Erythroblast (primary cell): ENCODE measurements at regions not wholly inside any gene's neighbourhood (a gene's known extent, or its start where the extent isn't known, plus 50 kb on each side); places are given as distances from the start of the nearest gene placed in this dataset.

Source experiments
- DNase-seq, 2 experiments: peaks; one replicate each; lab custom pipeline; 2025; lab: John Stamatoyannopoulos, UW
- GATA1 ChIP-seq: IDR thresholded peaks from 2 replicates; pipeline ENCODE4 v1.6.1; 2011; ENCODE audit warnings: low read depth, mild to moderate bottlenecking, control low read depth, low read length, moderate library complexity
- POLR2A ChIP-seq: IDR thresholded peaks from 2 replicates; pipeline ENCODE4 v1.6.1; 2011; ENCODE audit warnings: mild to moderate bottlenecking, low read length

GRCh38 chr6:135110261-135110781 lies 55.7 kb upstream of the HBS1L start:
- DNase-seq = peak; percentile 82 to 96
- TF ChIP-seq GATA1 = peak; percentile 50

DNA sequence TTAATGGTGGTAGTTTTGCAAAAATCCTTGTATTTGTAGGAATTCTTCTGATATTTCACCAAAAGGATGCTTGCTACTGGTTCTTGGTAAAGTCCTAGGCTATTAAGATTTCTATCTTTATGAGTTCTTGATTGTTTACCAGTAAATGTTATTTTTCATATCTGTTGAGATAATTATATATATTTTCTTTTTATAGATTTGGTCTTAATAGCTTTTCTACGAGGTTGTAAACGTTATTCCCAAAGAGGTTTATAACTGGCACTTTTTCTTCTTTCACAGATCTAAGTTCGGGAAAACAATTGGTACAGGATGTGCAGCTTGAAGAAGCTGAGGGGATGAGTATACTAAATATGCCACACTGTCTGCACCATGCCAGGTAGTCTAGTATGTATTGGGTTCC lies 55.1 kb upstream of the HBS1L start:
- TF ChIP-seq POLR2A (no peak), GATA1 (no peak)
- no peak for DNase-seq

DNA sequence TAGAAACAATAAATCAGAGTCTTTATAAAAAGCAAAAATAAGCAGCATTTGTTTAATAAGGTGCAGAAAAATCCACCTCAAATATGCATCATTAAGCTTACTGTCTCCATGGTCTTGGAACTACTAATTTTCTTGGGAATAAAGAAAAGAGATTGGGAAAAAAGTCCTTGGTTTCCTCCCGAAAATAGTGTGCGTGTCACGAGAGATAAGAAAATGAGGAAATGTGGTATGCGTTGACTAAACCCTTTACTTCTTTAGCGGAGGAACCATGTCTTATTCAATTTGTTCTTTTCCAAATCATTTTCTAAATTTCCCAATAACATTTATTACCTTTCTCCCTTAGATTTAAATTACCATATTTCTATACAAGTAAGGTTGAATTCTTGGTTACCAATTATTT lies 54.1 kb upstream of the HBS1L start:
- no peak for DNase-seq
- no peak for TF ChIP-seq GATA1
- TF ChIP-seq POLR2A = no peak

DNA sequence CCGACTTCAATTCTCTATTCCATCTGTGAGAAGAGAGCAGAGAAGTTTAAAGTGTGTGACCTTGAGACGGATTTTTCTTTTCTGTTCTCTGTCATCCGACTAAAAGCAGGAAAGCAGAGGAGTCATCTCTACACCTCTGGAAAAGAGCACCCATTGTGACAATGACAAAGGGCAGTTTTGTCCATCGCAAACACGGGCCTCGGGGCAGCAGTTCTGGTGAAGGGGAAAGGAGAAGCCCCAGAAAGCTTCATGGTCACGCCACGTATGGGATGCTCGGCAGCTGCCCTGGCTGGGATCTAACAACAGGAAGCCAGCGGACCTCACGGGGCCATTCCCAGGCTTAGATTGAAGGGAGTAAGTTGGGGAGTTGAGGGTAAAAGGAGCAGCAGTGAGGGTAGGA lies 52.0 kb upstream of the HBS1L start:
- TF ChIP-seq GATA1 (no peak), POLR2A (no peak)
- DNase-seq = no peak

DNA sequence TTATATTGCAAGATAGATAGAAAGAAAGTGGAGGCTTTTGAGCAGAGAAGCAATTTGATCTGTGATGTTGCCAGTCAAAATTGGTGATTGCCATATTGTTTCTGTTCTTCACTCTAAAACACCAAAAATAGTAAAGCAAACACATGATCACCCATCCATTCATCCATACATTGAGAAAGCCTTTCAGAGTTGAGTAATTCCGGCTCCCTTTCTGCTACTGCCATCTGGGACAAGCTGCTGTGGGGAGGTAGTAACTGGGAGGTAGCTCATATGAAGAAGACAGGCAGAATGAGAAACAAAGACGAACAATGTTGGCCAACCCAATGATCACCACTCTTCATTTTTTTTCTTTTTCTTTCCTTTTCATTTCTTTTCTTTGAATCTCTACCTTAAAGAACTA lies 51.1 kb upstream of the HBS1L start:
- DNase-seq = no peak
- TF ChIP-seq GATA1 (no peak), POLR2A (no peak)

GRCh38 chr6:135105299-135105698 lies 50.7 kb upstream of the HBS1L start:
- TF ChIP-seq GATA1 (no peak), POLR2A (no peak)
- DNase-seq = peak in 1 of 2 experiments; percentile 25
